Adipocyte (in vitro differentiated cells): ENCODE measurements at regions not wholly inside any gene's neighbourhood (a gene's known extent, or its start where the extent isn't known, plus 50 kb on each side); places are given as distances from the start of the nearest gene placed in this dataset.

Experiments
- DNase-seq: peaks from one replicate; pipeline ENCODE4 v3.0.0-alpha.2; 2015; ENCODE audit warnings: low read depth
- H3K27me3 ChIP-seq: replicated peaks from 2 replicates; pipeline ENCODE4 v1.7.0; 2013; ENCODE audit warnings: mild to moderate bottlenecking, low read length, moderate library complexity; ENCODE audit not compliant: control insufficient read depth, insufficient read depth
- H3K36me3 ChIP-seq: 2 replicates; pipeline ENCODE4 v1.7.0; 2013; ENCODE audit warnings: low read length, mild to moderate bottlenecking, moderate library complexity; ENCODE audit not compliant: control insufficient read depth, insufficient read depth, severe bottlenecking
- H3K4me1 ChIP-seq: 2 replicates; pipeline ENCODE4 v1.7.0; 2013; ENCODE audit warnings: mild to moderate bottlenecking, low read length, moderate library complexity; ENCODE audit not compliant: control insufficient read depth, insufficient read depth
- H3K4me3 ChIP-seq: 2 replicates; pipeline ENCODE4 v1.7.0; 2013; ENCODE audit warnings: mild to moderate bottlenecking, low read length, moderate library complexity
- H3K9ac ChIP-seq: 2 replicates; pipeline ENCODE4 v1.7.0; 2013; ENCODE audit warnings: mild to moderate bottlenecking, low read length, moderate library complexity
- H3K9me3 ChIP-seq: 2 replicates; pipeline ENCODE4 v1.7.0; 2013; ENCODE audit warnings: mild to moderate bottlenecking, low read length, moderate library complexity; ENCODE audit not compliant: control insufficient read depth

GRCh38 chr10:112091703-112092102 lies 91.9 kb downstream of the GPAM start:
- Histone ChIP-seq H3K4me1 (no peaks in the 10 kb centered on the region), H3K36me3 (no peaks in the 10 kb centered on the region), H3K9me3 (no peaks in the 10 kb centered on the region), H3K27me3 (peaks cover 18% of the 10 kb centered on the region), H3K4me3 (no peak overlapping the region), H3K9ac (no peak overlapping the region)
- DNase-seq = no peak

- Histone ChIP-seq H3K4me3 (no peak overlapping the region), H3K9ac (no peak overlapping the region), H3K27me3 (peaks cover 18% of the 10 kb centered on the region), H3K36me3 (no peaks in the 10 kb centered on the region), H3K9me3 (no peaks in the 10 kb centered on the region), H3K4me1 (no peaks in the 10 kb centered on the region)
- no peak for DNase-seq
These were observed 91.0 kb downstream of the GPAM start for GRCh38 chr10:112092519-112092918.

GRCh38 chr10:112094984-112095383 lies 88.6 kb downstream of the GPAM start:
- Histone ChIP-seq H3K4me1 (no peaks in the 10 kb centered on the region), H3K9me3 (no peaks in the 10 kb centered on the region)

GRCh38 chr10:112095731-112096130 lies 87.8 kb downstream of the GPAM start:
- DNase-seq = no peak
- H3K4me3 ChIP-seq = no peak overlapping the region
- H3K36me3 ChIP-seq = no peaks in the 10 kb centered on the region
- no peak overlapping the region for H3K9ac ChIP-seq
- peaks cover 25% of the 10 kb centered on the region for H3K27me3 ChIP-seq
- no peaks in the 10 kb centered on the region for H3K9me3 ChIP-seq
- H3K4me1 ChIP-seq = no peaks in the 10 kb centered on the region

More at GRCh38 chr10:112094984-112095383, 88.6 kb downstream of the GPAM start:
- no peak for DNase-seq
- peaks cover 25% of the 10 kb centered on the region for H3K27me3 ChIP-seq
- no peak overlapping the region for H3K9ac ChIP-seq
- H3K4me3 ChIP-seq = no peak overlapping the region
- H3K36me3 ChIP-seq = no peaks in the 10 kb centered on the region

GRCh38 chr10:112098682-112099081 lies 84.9 kb downstream of the GPAM start:
- Histone ChIP-seq H3K27me3 (peaks cover 32% of the 10 kb centered on the region), H3K9ac (no peak overlapping the region), H3K4me1 (no peaks in the 10 kb centered on the region), H3K4me3 (no peak overlapping the region), H3K9me3 (no peaks in the 10 kb centered on the region), H3K36me3 (no peaks in the 10 kb centered on the region)
- no peak for DNase-seq
